GM19240 (cell line): ENCODE measurements at regions not wholly inside any gene's neighbourhood (a gene's known extent, or its start where the extent isn't known, plus 50 kb on each side); places are given as distances from the start of the nearest gene placed in this dataset.
"Not testable (repeated sequence)": the region's sequence is repeated elsewhere in the genome, so short reads cannot be mapped to it uniquely, and the experiment has no call there.

Source experiments
- DNase-seq: peaks from one replicate; pipeline ENCODE4 v3.0.0; 2011; ENCODE audit warnings: low spot score; ENCODE audit not compliant: insufficient read length

GRCh38 chr11:14573539-14574057 is 53.4 kb upstream of the PSMA1 start:
- DNase-seq: not testable (repeated sequence)

GRCh38 chr11:14577292-14577691 is 57.1 kb upstream of the PSMA1 start:
- no peak for DNase-seq

GRCh38 chr11:14577835-14578529 is 57.8 kb upstream of the PSMA1 start:
- no peak for DNase-seq

- peak; percentile 25 for DNase-seq
Observed at GRCh38 chr11:14578541-14578956, 58.4 kb upstream of the PSMA1 start.

- no peak for DNase-seq
Observed at GRCh38 chr11:14579646-14580045, 59.5 kb upstream of the PSMA1 start.

- DNase-seq: no peak
Observed at GRCh38 chr11:14582793-14583192, 60.8 kb upstream of the PDE3B start.

GRCh38 chr11:14583252-14584034 is 60.2 kb upstream of the PDE3B start:
- no peak for DNase-seq

GRCh38 chr11:14584035-14584363 is 59.6 kb upstream of the PDE3B start:
- no peak for DNase-seq

GRCh38 chr11:14584595-14584994 is 59.0 kb upstream of the PDE3B start:
- no peak for DNase-seq

GRCh38 chr11:14585438-14585837 is 58.2 kb upstream of the PDE3B start:
- DNase-seq: no peak

GRCh38 chr11:14587258-14587657 is 56.3 kb upstream of the PDE3B start:
- DNase-seq: no peak

- no peak for DNase-seq
Observed at GRCh38 chr11:14588681-14589080, 54.9 kb upstream of the PDE3B start.

- no peak for DNase-seq
Observed at GRCh38 chr11:14589421-14589820, 54.2 kb upstream of the PDE3B start.

- not testable (repeated sequence) for DNase-seq
Observed at GRCh38 chr11:14591046-14591445, 52.6 kb upstream of the PDE3B start.

GRCh38 chr11:14593671-14594070 is 49.9 kb upstream of the PDE3B start:
- DNase-seq: no peak
